SH-SY5Y (cell line): ENCODE measurements at regions not wholly inside any gene's neighbourhood (a gene's known extent, or its start where the extent isn't known, plus 50 kb on each side); places are given as distances from the start of the nearest gene placed in this dataset.

Experiments used
- GATA2 ChIP-seq: IDR thresholded peaks from 2 replicates; pipeline ENCODE4 v1.6.1; 2011; ENCODE audit warnings: mild to moderate bottlenecking, low read depth, low read length
- GATA3 ChIP-seq: IDR thresholded peaks from 2 replicates; pipeline ENCODE4 v1.6.1; 2011; ENCODE audit warnings: low read depth, mild to moderate bottlenecking, low read length, moderate library complexity

- TF ChIP-seq GATA2 (no peak), GATA3 (no peak)
Observed at GRCh38 chr4:174137698-174138097, 145.8 kb downstream of the FBXO8 start.
